Prostate gland (tissue), 2 donors: ENCODE measurements at regions not wholly inside any gene's neighbourhood (a gene's known extent, or its start where the extent isn't known, plus 50 kb on each side); places are given as distances from the start of the nearest gene placed in this dataset.
"Not testable (repeated sequence)": the region's sequence is repeated elsewhere in the genome, so short reads cannot be mapped to it uniquely, and the experiment has no call there.

Source experiments
- DNase-seq: peaks from one replicate; pipeline ENCODE4 v3.0.0-alpha.2; 2019; ENCODE audit warnings: low spot score
- H3K27ac ChIP-seq, 2 donors: fragments of 200-600 bp; sonication (generic); 2 replicates each; pipeline ENCODE4 v1.5.1; 2017 to 2019
- H3K27me3 ChIP-seq: fragments of 200-600 bp; sonication (generic); replicated peaks from 2 replicates; pipeline ENCODE4 v1.5.1; 2019; ENCODE audit not compliant: insufficient read depth
- H3K36me3 ChIP-seq, 2 donors: fragments of 200-600 bp; sonication (generic); 1 replicate in 1 of 2; 2 replicates in 1 of 2; pipeline versions ENCODE4 v1.5.1 to v1.8.1; 2017 to 2019
- H3K4me1 ChIP-seq: fragments of 200-600 bp; sonication (generic); replicated peaks from 2 replicates; pipeline ENCODE4 v1.5.1; 2019
- H3K4me3 ChIP-seq, 2 donors: fragments of 200-600 bp; sonication (generic); 2 replicates each; pipeline ENCODE4 v1.5.1; 2017 to 2019
- H3K9me3 ChIP-seq: fragments of 200-600 bp; sonication (generic); 2 replicates; pipeline ENCODE4 v1.5.1; 2017
- POLR2A ChIP-seq: fragments of 450-650 bp; IDR thresholded peaks from one replicate; pipeline ENCODE4 v1.6.1; 2016; ENCODE audit warnings: antibody characterized with exemption, mild to moderate bottlenecking
- POLR2AphosphoS5 ChIP-seq: sonication (generic); formaldehyde crosslinking; IDR thresholded peaks from one replicate; pipeline ENCODE4 v1.6.1; 2017; ENCODE audit warnings: antibody characterized with exemption
- WGBS: methylation state at CpG from one replicate; pipeline ENCODE4 v1.1.5; 2018; 5-methylcytosine and 5-hydroxymethylcytosine counted together
- intact Hi-C: fragments of 100-400 bp; cut with DNase I; formaldehyde crosslinking; loops from one replicate; pipeline ENCODE4 v1.14.2; 2022
- TF ChIP-seq, protein P1 (sequence below), 4 experiments: fragments of 200-600 bp in 2 of 4; fragments of 450-650 bp in 2 of 4; sonication (generic) in 2 of 4; IDR thresholded peaks; 1 replicate in 3 of 4; 2 replicates in 1 of 4; pipeline ENCODE4 v1.5.1; 2016 to 2019; ENCODE audit warnings: antibody characterized with exemption in 4 of 4, mild to moderate bottlenecking in 2 of 4, moderate library complexity in 2 of 4

DNA sequence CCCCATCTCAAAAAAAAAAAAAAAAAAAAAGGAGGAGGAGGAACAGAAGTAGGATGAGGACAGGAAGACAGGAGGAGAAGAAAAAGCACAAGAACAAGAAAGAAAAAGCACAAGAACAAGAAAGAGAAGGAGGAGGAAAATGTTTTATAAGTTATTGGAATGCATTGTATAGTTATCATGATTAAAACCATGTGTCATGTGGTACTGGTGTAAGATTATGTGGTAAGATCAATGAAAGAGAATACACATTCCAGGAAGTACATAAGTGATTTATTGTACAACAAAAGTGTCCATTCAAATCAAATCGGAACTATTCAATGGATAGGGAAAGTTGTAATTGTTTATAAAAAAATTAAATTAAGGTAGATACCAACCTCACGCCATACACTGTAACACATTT, 167.7 kb downstream of the MZT1 start:
- Histone ChIP-seq H3K4me1 (no peaks in the 10 kb centered on the region), H3K27ac (no peak overlapping the region), H3K4me3 (no peak overlapping the region), H3K9me3 (no peaks in the 10 kb centered on the region), H3K27me3 (no peaks in the 10 kb centered on the region), H3K36me3 (no peaks in the 10 kb centered on the region)
- intact Hi-C loops: no loop called here
- TF ChIP-seq POLR2AphosphoS5: no peak
- TF ChIP-seq, protein P1, sequence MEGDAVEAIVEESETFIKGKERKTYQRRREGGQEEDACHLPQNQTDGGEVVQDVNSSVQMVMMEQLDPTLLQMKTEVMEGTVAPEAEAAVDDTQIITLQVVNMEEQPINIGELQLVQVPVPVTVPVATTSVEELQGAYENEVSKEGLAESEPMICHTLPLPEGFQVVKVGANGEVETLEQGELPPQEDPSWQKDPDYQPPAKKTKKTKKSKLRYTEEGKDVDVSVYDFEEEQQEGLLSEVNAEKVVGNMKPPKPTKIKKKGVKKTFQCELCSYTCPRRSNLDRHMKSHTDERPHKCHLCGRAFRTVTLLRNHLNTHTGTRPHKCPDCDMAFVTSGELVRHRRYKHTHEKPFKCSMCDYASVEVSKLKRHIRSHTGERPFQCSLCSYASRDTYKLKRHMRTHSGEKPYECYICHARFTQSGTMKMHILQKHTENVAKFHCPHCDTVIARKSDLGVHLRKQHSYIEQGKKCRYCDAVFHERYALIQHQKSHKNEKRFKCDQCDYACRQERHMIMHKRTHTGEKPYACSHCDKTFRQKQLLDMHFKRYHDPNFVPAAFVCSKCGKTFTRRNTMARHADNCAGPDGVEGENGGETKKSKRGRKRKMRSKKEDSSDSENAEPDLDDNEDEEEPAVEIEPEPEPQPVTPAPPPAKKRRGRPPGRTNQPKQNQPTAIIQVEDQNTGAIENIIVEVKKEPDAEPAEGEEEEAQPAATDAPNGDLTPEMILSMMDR (IDR thresholded peaks at IDR 0.05): no peak
- no peak for TF ChIP-seq POLR2A
- 94% methylated on average over 2 of the region's 2 CpGs for WGBS
- no peak for DNase-seq

DNA sequence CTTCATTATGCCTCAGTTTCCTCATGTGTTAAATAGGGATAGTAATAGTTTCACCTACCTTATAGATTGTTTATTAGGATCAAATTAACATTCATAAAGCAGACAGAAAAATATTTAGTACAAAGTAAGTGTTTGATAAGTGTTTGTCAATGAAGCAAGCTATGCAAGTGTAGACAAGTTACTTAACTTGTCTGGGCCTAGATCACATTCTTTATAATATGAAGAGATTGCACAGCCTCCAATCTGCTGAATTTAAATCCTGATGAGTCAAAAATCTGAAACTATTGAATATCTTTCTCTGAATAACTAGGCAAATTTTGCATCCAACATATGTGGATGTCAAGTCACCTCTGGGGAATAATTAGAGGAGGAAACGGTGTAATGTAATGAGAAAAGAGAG, 170.5 kb downstream of the MZT1 start:
- no peak for DNase-seq
- intact Hi-C loops: no loop called here
- WGBS: 94% methylated on average over 1 of the region's 1 CpG

DNA sequence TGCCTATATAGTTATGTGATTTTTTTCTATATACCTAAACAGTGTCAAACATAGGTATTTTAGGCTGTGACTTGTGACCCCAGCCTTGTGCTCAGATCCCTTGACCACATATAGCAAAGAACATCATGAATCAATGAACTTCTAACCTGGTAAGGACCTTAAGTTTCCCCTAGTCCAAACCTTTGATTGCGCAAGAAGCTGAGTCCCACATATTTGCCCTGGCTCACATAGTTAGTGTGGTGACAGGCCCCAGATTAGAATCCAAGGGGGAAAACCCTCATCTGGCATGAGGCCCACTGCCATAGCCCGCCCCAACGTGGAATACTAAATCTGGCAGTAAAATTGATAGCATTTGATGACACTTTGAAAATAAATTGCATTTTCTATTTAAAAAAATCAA, 171.8 kb downstream of the MZT1 start:
- WGBS: 88% methylated on average over 3 of the region's 3 CpGs
- no peaks in the 10 kb centered on the region for H3K27me3 ChIP-seq
- DNase-seq: no peak

More for the DNA sequence above, 170.5 kb downstream of the MZT1 start:
- H3K4me3 ChIP-seq: no peak overlapping the region
- TF ChIP-seq, protein P1 (IDR thresholded peaks at IDR 0.05): no peak
- TF ChIP-seq POLR2A (no peak), POLR2AphosphoS5 (no peak)
- H3K36me3 ChIP-seq: no peaks in the 10 kb centered on the region
- H3K27me3 ChIP-seq: no peaks in the 10 kb centered on the region
- H3K4me1 ChIP-seq: no peaks in the 10 kb centered on the region
- H3K9me3 ChIP-seq: no peaks in the 10 kb centered on the region
- no peak overlapping the region for H3K27ac ChIP-seq

DNA sequence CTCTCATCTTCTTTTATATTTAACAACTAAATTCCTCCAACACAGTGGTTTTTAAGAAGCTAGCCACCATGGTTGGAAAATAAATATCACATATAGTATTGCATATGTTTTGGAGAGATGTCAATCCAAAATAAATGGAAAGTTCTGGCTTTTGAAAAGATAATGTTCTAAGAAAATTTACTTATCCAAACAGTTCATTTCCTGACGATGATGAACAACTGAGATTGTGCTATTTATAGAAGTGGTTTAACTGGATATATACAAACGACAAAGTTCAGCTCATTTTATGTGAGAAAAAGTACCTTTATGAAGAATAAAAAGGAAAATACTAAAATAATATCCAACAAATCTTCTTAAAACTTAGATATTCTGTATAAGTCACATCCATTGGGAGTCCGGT, 174.7 kb downstream of the MZT1 start:
- Histone ChIP-seq H3K36me3 (no peaks in the 10 kb centered on the region), H3K4me3 (no peak overlapping the region), H3K4me1 (no peaks in the 10 kb centered on the region), H3K27ac (no peak overlapping the region), H3K9me3 (no peaks in the 10 kb centered on the region), H3K27me3 (no peaks in the 10 kb centered on the region)
- WGBS: 24% methylated on average over 3 of the region's 3 CpGs
- TF ChIP-seq, protein P1 (IDR thresholded peaks at IDR 0.05): no peak
- intact Hi-C loops: no loop called here
- DNase-seq: no peak

More for the DNA sequence above, 171.8 kb downstream of the MZT1 start:
- intact Hi-C loops: no loop called here
- Histone ChIP-seq H3K9me3 (no peaks in the 10 kb centered on the region), H3K4me1 (no peaks in the 10 kb centered on the region), H3K4me3 (no peak overlapping the region), H3K36me3 (no peaks in the 10 kb centered on the region), H3K27ac (no peak overlapping the region)
- TF ChIP-seq POLR2AphosphoS5: no peak
- TF ChIP-seq POLR2A: no peak
- TF ChIP-seq, protein P1 (IDR thresholded peaks at IDR 0.05): no peak

DNA sequence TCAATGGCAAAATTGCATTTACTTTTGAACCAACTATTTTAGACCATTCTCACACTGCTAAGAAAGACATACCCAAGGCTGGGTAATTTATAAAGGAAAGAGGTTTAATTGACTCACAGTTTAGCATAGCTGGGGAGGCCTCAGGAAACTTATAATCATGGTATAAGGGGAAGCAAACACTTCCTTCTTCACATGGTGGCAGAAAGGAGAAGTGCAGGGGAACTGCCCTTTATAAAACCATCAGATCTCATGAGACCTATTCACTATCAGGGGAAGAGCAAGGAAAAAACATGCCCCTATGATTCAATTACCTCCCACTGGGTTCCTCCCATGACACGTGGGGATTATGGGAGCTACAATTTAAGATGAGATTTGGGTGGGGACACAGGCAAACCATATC, 181.5 kb downstream of the MZT1 start:
- H3K36me3 ChIP-seq, H3K4me1 ChIP-seq, H3K9me3 ChIP-seq, H3K4me3 ChIP-seq, intact Hi-C loops, H3K27ac ChIP-seq, H3K27me3 ChIP-seq, DNase-seq: not testable (repeated sequence)
- WGBS: 93% methylated on average over 1 of the region's 1 CpG
